OCI-LY3 (cell line): ENCODE measurements at regions not wholly inside any gene's neighbourhood (a gene's known extent, or its start where the extent isn't known, plus 50 kb on each side); places are given as distances from the start of the nearest gene placed in this dataset.

Experiments
- H2AFZ ChIP-seq: fragments of 200-600, 300-600 bp; shearing (Covaris generic); 2 replicates; pipeline ENCODE4 v1.6.0; 2014; ENCODE audit warnings: antibody characterized with exemption, low read depth, low read length
- H3K27ac ChIP-seq: fragments of 200-600, 300-600 bp; sonication (generic); 2 replicates; pipeline ENCODE4 v1.5.1; 2014; ENCODE audit warnings: mild to moderate bottlenecking, low read length, moderate library complexity, mixed read lengths
- H3K27me3 ChIP-seq: fragments of 200-600, 300-600 bp; sonication (generic); 2 replicates; pipeline ENCODE4 v1.6.1; 2014; ENCODE audit warnings: low read depth, low read length, mixed read lengths
- H3K36me3 ChIP-seq: fragments of 200-600, 300-600 bp; sonication (generic); replicated peaks from 2 replicates; pipeline ENCODE3; 2014; ENCODE audit warnings: low read depth, low read length, mixed read lengths
- H3K4me1 ChIP-seq: fragments of 300-600, 200-600 bp; sonication (generic); 2 replicates; pipeline ENCODE4 v1.6.1; 2014; ENCODE audit warnings: low read length, mixed read lengths
- H3K4me2 ChIP-seq: fragments of 200-600, 300-600 bp; sonication (generic); 2 replicates; pipeline ENCODE4 v1.6.1; 2014; ENCODE audit warnings: low read length, mixed read lengths
- H3K4me3 ChIP-seq: fragments of 300-600, 200-600 bp; sonication (generic); 2 replicates; pipeline ENCODE4 v1.5.1; 2014; ENCODE audit warnings: antibody characterized with exemption, mild to moderate bottlenecking, low read length, moderate library complexity
- H3K79me2 ChIP-seq: fragments of 300-600, 200-600 bp; shearing (Covaris generic); 2 replicates; pipeline ENCODE4 v1.6.1; 2014; ENCODE audit warnings: mild to moderate bottlenecking, low read length, mixed read lengths
- H3K9ac ChIP-seq: fragments of 300-600, 200-600 bp; shearing (Covaris generic); 2 replicates; pipeline ENCODE4 v1.6.0; 2014; ENCODE audit warnings: mild to moderate bottlenecking, low read length, moderate library complexity
- H3K9me3 ChIP-seq: fragments of 200-600, 300-600 bp; shearing (Covaris generic); 2 replicates; pipeline ENCODE4 v1.6.1; 2014; ENCODE audit warnings: low read length, mixed read lengths; ENCODE audit not compliant: insufficient read depth
- H4K20me1 ChIP-seq: fragments of 200-600, 300-600 bp; sonication (generic); 2 replicates; pipeline ENCODE4 v1.6.1; 2016; ENCODE audit warnings: low read length, mixed read lengths; ENCODE audit not compliant: insufficient read depth
- CTCF ChIP-seq: fragments of 200-600, 300-600 bp; sonication (generic); IDR thresholded peaks from 2 replicates; pipeline ENCODE4 v1.5.1; 2014; ENCODE audit warnings: antibody characterized with exemption, low read length, low read depth
- EZH2phosphoT487 ChIP-seq: fragments of 200-600 bp; shearing (Covaris generic); IDR thresholded peaks from 2 replicates; pipeline ENCODE4 v1.6.1; 2018; ENCODE audit warnings: antibody characterized with exemption, mixed run types, low read depth

GRCh38 chr10:114771749-114772148, 49.8 kb upstream of the FHIP2A start:
- H3K27ac ChIP-seq: no peak overlapping the region
- H3K4me2 ChIP-seq: no peak overlapping the region
- no peaks in the 10 kb centered on the region for H3K27me3 ChIP-seq
- H2AFZ ChIP-seq: no peak overlapping the region
- H3K9me3 ChIP-seq: no peaks in the 10 kb centered on the region
- no peaks in the 10 kb centered on the region for H3K79me2 ChIP-seq
- H3K36me3 ChIP-seq: no peaks in the 10 kb centered on the region
- H3K4me1 ChIP-seq: no peaks in the 10 kb centered on the region
- no peak overlapping the region for H3K9ac ChIP-seq
- TF ChIP-seq EZH2phosphoT487 (no peak), CTCF (no peak)
- no peaks in the 10 kb centered on the region for H4K20me1 ChIP-seq
- no peak overlapping the region for H3K4me3 ChIP-seq
